GM21529 (cell line): ENCODE measurements at regions not wholly inside any gene's neighbourhood (a gene's known extent, or its start where the extent isn't known, plus 50 kb on each side); places are given as distances from the start of the nearest gene placed in this dataset.
"Not testable (repeated sequence)": the region's sequence is repeated elsewhere in the genome, so short reads cannot be mapped to it uniquely, and the experiment has no call there.

ENCODE experiments used
- ATAC-seq: cut with Tn5 transposase; IDR thresholded peaks from one replicate; pipeline ENCODE4 v1.9.1; 2021; ENCODE audit not compliant: unreplicated experiment

DNA sequence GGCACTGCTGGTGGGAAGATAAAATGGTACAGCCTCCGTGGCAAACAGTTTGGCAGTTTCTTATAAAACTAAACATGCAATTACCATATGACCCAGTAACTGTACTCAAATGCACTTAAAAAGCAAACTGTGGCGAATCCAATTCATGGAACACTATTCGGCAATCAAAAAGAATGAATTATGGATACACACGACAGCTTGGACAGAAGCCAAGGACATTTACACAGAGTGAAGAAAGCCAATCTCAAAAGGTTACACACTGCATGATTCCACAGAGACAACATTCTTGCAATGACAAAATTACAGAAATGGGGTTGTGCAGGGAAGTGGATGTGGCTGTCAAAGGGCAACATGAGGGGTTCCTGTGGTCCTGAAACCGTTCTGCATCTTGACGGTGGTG, 122.1 kb upstream of the IQSEC1 start:
- ATAC-seq = no peak

- no peak for ATAC-seq
Observed at GRCh38 chr3:13194285-13195209, 121.3 kb upstream of the IQSEC1 start.

GRCh38 chr3:13193320-13194284, 120.4 kb upstream of the IQSEC1 start:
- no peak for ATAC-seq

- ATAC-seq = no peak
Observed at GRCh38 chr3:13192471-13193213, 119.4 kb upstream of the IQSEC1 start.

GRCh38 chr3:13191016-13191415, 117.8 kb upstream of the IQSEC1 start:
- no peak for ATAC-seq

GRCh38 chr3:13190378-13190765, 117.1 kb upstream of the IQSEC1 start:
- ATAC-seq = no peak

DNA sequence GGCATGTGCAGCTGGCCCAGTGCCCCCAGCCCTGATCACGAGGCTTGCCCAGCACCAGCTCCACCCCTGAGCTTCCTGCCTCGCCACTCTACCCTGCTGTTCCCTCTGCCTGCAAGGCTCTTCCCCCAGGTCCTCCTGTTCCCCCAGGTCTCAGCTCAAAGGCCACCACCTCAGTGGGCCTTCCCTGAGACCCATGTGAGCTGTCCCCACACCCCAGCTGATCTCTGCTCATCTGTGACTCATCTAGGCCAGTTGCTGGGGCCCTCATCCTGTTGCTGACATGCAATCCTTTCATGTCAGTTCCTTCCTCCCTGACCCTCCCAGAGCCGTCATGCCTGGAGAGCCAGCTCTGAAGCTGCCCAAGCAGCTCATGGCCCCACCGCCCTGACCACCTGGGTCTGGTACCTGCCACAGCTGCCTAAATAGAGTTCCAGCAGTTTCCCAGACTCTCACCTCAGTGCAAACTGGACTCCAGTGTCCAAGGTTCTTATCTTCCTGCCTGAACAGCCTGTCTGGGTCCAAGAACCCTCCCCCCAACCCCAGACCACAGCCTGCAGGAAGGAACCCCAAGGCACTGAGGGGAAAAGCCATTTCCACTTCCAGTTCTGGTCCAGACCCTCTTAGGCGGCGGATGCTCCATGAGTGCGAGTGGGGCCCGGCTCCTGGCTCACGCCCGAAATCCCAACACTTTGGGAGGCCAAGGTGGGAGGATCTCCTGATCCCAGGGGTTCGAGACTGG, 116.6 kb upstream of the IQSEC1 start:
- ATAC-seq = no peak

DNA sequence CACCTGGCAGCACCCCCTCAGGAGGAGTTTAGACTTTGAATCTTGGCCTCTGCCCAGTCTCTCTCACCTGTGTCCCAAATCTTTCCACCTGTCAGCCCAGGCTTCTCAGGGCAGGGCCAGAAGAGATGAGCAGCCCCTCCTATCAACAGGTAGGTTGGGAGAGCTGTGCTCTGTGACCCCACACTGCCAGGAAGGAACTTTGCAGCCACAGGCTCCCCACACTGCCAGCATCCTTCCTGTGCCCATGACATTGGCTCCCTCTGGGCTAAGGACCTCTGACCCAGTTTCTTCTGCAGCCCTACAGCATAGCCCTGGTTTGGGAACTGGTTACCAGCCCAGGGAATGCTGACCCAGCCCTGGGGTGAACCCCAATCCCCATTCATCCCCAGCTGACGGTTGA, 115.7 kb upstream of the IQSEC1 start:
- ATAC-seq = no peak

GRCh38 chr3:13188181-13188779, 115.1 kb upstream of the IQSEC1 start:
- ATAC-seq = no peak

- no peak for ATAC-seq
Observed at GRCh38 chr3:13187593-13187992, 114.4 kb upstream of the IQSEC1 start.

DNA sequence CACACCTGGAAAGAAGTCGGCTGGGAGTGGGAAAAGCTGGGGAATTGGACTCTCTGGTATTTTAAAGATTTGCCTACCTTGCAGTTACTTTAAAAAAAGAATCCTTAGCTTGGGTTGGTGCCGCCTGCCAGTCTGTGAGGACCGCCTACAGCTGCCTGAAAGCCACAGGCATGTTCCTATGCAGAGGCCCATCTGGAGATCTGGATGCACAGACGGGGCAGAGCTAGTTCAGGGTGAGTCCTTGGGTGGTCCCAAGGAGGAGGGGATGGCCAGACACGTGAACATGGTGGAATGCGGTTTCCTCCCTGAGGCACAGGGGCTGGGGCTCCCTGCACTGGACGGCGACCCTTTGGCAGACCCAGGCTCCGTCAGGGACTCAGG, 113.2 kb upstream of the IQSEC1 start:
- no peak for ATAC-seq

DNA sequence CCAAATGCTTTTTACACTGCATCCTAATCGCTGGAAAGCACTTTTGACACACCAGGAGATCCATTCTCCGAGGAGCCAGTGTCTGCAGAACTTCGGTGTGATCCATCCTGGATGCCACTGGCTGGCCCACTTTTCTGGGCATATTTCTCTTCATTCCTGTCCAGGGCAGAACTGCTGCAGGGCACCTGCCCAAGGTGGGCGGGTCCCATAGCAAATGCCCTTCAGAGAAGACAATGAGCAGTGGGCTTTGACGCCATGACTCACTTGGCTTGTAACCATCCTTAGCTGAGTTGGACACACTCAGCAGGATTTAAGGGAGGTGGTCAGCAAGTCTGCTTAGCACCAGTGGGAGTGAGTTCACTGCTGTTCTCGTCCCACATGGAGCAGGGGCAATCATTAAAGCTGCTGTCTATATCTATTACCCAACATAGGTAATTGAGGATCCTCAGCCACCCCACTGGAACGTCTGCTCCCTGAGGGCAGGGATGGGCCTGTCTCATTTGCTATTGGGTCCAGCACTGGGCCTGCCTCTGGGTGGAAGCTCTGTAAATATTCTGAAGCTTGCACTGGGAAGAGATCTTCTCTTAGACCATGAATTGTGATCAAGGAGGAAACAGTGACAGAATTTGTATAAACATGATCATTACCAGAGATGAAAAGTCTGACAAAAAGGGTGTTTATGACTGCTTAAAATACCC, 112.7 kb upstream of the IQSEC1 start:
- no peak for ATAC-seq

GRCh38 chr3:13179582-13180210, 106.5 kb upstream of the IQSEC1 start:
- ATAC-seq = not testable (repeated sequence)

- no peak for ATAC-seq
Observed at GRCh38 chr3:13179181-13179580, 106.0 kb upstream of the IQSEC1 start.

DNA sequence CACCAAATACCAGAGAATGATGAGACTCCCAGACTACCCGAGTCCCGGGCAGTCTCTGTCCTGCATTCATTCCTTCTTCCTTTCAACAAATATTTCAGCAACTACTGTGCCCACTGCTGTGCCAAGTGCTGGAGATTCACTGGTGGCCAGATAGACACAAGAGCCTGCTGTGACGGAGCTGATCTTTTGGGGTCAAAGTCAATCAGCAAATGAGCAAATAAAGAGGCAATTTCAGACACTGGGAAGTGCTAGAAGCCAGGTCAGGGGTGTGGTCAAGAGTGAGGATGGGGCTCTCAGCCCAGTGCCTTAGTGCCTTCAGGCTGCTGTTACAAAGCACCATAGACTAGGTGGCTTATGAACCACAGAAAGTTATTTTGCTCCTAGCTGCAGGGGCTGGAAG, 104.9 kb upstream of the IQSEC1 start:
- no peak for ATAC-seq

- no peak for ATAC-seq
Observed at GRCh38 chr3:13177641-13178040, 104.4 kb upstream of the IQSEC1 start.

- ATAC-seq = no peak
Observed at GRCh38 chr3:13177236-13177635, 104.0 kb upstream of the IQSEC1 start.

- no peak for ATAC-seq
Observed at GRCh38 chr3:13176445-13176844, 103.2 kb upstream of the IQSEC1 start.

DNA sequence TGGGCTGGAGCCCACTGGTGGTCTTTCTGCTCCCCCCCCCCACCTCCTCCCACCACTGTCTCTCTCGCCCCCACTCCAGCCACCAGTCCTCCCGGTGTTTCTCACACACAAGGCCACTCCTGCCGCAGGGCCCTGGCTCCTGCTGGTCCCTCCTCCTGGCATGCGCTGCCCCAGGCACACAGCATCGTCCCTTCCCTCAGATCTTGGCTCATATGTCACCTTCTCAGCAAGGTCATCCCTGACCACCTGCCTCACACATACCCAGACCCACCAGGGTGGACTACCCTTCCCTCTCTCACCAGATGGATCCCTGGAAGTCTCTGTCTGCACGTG, 101.5 kb upstream of the IQSEC1 start:
- ATAC-seq = no peak
